B cell (primary cell): ENCODE measurements at regions not wholly inside any gene's neighbourhood (a gene's known extent, or its start where the extent isn't known, plus 50 kb on each side); places are given as distances from the start of the nearest gene placed in this dataset.
A peak's percentile ranks its signal among the peaks of the same experiment; 100 is the strongest.

ENCODE experiments used
- ATAC-seq: fragments of 200-7000 bp; cut with Tn5 transposase; one replicate; pipeline ENCODE4 v1.10.0; 2021; ENCODE audit warnings: low read depth, mild to moderate bottlenecking, moderate number of reproducible peaks, moderate library complexity
- CTCF ChIA-PET: fragments of 350-600 bp; sonication (Branson Sonifier 250); formaldehyde crosslinking; loops from one replicate; lab custom pipeline; 2021; ENCODE audit warnings: antibody characterized with exemption, inconsistent platforms; lab: Charles Lee
- POLR2A ChIA-PET: fragments of 350-600 bp; sonication (Branson Sonifier 250); formaldehyde crosslinking; loops from one replicate; lab custom pipeline; 2021; ENCODE audit warnings: antibody characterized with exemption; lab: Charles Lee
- DNase-seq: peaks from one replicate; pipeline ENCODE4 v3.0.0; 2013
- H2AFZ ChIP-seq: 2 replicates; pipeline ENCODE4 v1.6.1; 2012; ENCODE audit warnings: mild to moderate bottlenecking, low read depth, low read length; ENCODE audit not compliant: insufficient read depth, poor library complexity, severe bottlenecking
- H3K27ac ChIP-seq, 2 donors: 1 replicate in 1 of 2; 2 replicates in 1 of 2; pipeline ENCODE4 v1.5.1; 2012 to 2013; ENCODE audit warnings: low read length in 2 of 2, mild to moderate bottlenecking in 2 of 2, moderate library complexity in 1 of 2
- H3K27me3 ChIP-seq, 4 experiments: fragments of 200-600 bp in 1 of 4; sonication (generic) in 1 of 4; replicated peaks in 1 of 4; 1 replicate in 2 of 4; 2 replicates in 2 of 4; pipeline versions ENCODE4 v1.6.1 to v1.7.0; 2013 to 2016; ENCODE audit warnings: low read length in 3 of 4, mild to moderate bottlenecking in 2 of 4, mixed read lengths in 1 of 4, moderate library complexity in 1 of 4; ENCODE audit not compliant: insufficient read depth in 4 of 4, control insufficient read depth in 3 of 4; ENCODE audit errors: control extremely low read depth in 1 of 4
- H3K36me3 ChIP-seq, 2 experiments: replicated peaks in 1 of 2; 1 replicate in 1 of 2; 2 replicates in 1 of 2; pipeline versions ENCODE4 v1.6.1 to v1.7.1; 2013; ENCODE audit warnings: low read length in 1 of 2; ENCODE audit not compliant: insufficient read depth in 2 of 2, control insufficient read depth in 1 of 2; ENCODE audit errors: control extremely low read depth in 1 of 2, extremely low read depth in 1 of 2
- H3K4me1 ChIP-seq, 2 donors: fragments of 200-600 bp in 1 of 2; sonication (generic) in 1 of 2; 1 replicate in 1 of 2; 2 replicates in 1 of 2; pipeline versions ENCODE4 v1.5.1 to v1.6.1; 2013 to 2017; ENCODE audit warnings: low read length in 2 of 2; ENCODE audit not compliant: control insufficient read depth in 2 of 2, insufficient read depth in 2 of 2
- H3K4me2 ChIP-seq: replicated peaks from 2 replicates; pipeline ENCODE3; 2012; ENCODE audit warnings: mild to moderate bottlenecking, low read depth, low read length; ENCODE audit not compliant: poor library complexity, severe bottlenecking
- H3K4me3 ChIP-seq, 5 experiments: fragments of 200-600 bp in 1 of 5; sonication (generic) in 1 of 5; 1 replicate in 3 of 5; 2 replicates in 2 of 5; pipeline versions ENCODE4 v1.5.1 to v1.7.0; 2011 to 2016; ENCODE audit warnings: low read length in 4 of 5, mild to moderate bottlenecking in 4 of 5, low read depth in 2 of 5, control low read depth in 1 of 5, moderate library complexity in 1 of 5; ENCODE audit not compliant: insufficient read depth in 1 of 5; ENCODE audit errors: control extremely low read depth in 1 of 5, extremely low read depth in 1 of 5
- H3K79me2 ChIP-seq: fragments of 200-600 bp; sonication (generic); one replicate; pipeline ENCODE4 v1.6.0; 2016; ENCODE audit warnings: low read length; ENCODE audit not compliant: control insufficient read depth, insufficient read depth
- H3K9ac ChIP-seq: fragments of 200-600 bp; sonication (generic); 2 replicates; pipeline ENCODE4 v1.6.1; 2017; ENCODE audit warnings: mild to moderate bottlenecking, low read length, moderate library complexity
- H3K9me3 ChIP-seq, 3 donors: one replicate each; pipeline versions ENCODE4 v1.6.1 to v1.7.1; 2013; ENCODE audit warnings: low read length in 2 of 3; ENCODE audit not compliant: control insufficient read depth in 2 of 3, insufficient read depth in 1 of 3; ENCODE audit errors: control extremely low read depth in 1 of 3
- H4K20me1 ChIP-seq: 2 replicates; pipeline ENCODE4 v1.6.0; 2012; ENCODE audit warnings: mild to moderate bottlenecking, low read length; ENCODE audit not compliant: insufficient read depth, control insufficient read depth, poor library complexity, severe bottlenecking
- H3K27ac Mint-ChIP-seq: one replicate; pipeline ENCODE4 v1.8.0; 2021; ENCODE audit warnings: mixed read lengths
- H3K27me3 Mint-ChIP-seq: one replicate; pipeline ENCODE4 v1.8.0; 2021; ENCODE audit warnings: mixed read lengths
- H3K4me1 Mint-ChIP-seq: one replicate; pipeline ENCODE4 v1.8.0; 2021; ENCODE audit warnings: mixed read lengths
- H3K4me3 Mint-ChIP-seq: one replicate; pipeline ENCODE4 v1.8.0; 2021; ENCODE audit warnings: mixed read lengths
- H3K9me3 Mint-ChIP-seq: one replicate; pipeline ENCODE4 v1.8.0; 2022; ENCODE audit warnings: mixed read lengths; ENCODE audit not compliant: insufficient read depth
- EZH2 ChIP-seq: IDR thresholded peaks from 2 replicates; pipeline ENCODE4 v1.6.1; 2012; ENCODE audit warnings: borderline replicate concordance, low read depth, mild to moderate bottlenecking, moderate library complexity, low read length; ENCODE audit not compliant: insufficient read depth, poor library complexity, severe bottlenecking
- WGBS: methylation state at CpG from one replicate; pipeline ENCODE4 v1.1.5; 2013; ENCODE audit warnings: missing lambda C conversion rate; ENCODE audit not compliant: insufficient coverage; 5-methylcytosine and 5-hydroxymethylcytosine counted together
- intact Hi-C: fragments of 100-400 bp; cut with micrococcal nuclease; formaldehyde crosslinking; loops from one replicate; pipeline ENCODE4 v1.10.0; 2022
- TF ChIP-seq, protein P1 (sequence below): fragments of 200-600 bp; IDR thresholded peaks from one replicate; pipeline ENCODE4 v1.8.0; 2022; ENCODE audit warnings: antibody characterized with exemption, mild to moderate bottlenecking

DNA sequence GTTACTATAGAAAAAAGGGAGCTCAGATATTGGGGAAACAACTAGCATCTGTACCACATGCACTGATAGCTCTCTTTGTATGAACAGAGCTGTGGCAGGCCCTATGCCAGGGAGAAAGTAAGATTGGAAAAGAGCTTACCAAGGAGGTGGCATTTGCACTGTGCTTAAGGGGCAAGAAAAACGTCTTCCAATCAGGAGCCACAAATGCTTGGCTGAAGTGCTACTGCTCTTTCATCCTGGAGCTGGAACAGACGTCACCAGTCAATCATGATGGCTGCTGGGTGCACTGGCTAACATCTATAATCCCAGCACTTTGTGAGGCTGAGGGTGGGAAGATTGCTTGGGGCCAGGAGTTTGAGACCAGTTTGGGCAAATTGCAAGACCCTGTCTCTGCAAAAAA lies 218.5 kb downstream of the SEC14L1 start:
- Histone ChIP-seq H4K20me1 (no peaks in the 10 kb centered on the region), H3K4me2 (no peak overlapping the region), H3K27me3 (no peaks in the 10 kb centered on the region), H2AFZ (no peak overlapping the region), H3K4me1 (peaks cover 20 to 22% of the 10 kb centered on the region in 2 donors), H3K9me3 (peaks cover 0 to 11% (median 0%) of the 10 kb centered on the region in 3 donors), H3K4me3 (no peak overlapping the region), H3K27ac (no peak overlapping the region), H3K36me3 (no peaks in the 10 kb centered on the region), H3K79me2 (peaks cover 4% of the 10 kb centered on the region), H3K9ac (no peak overlapping the region)
- Mint-ChIP-seq H3K4me3 (no peak overlapping the region), H3K27me3 (peaks cover 4% of the 10 kb centered on the region), H3K4me1 (peaks cover 19% of the 10 kb centered on the region), H3K9me3 (no peaks in the 10 kb centered on the region), H3K27ac (no peak overlapping the region)
- DNase-seq (no peak), ATAC-seq (no peak)
- ChIA-PET CTCF (interaction anchor here (0.6 to 2.6 kb wide), 4 partner anchors 11 to 135 kb away, joined by 3 to 6 read pairs (median 4); no protein-coding TSS in a partner anchor), POLR2A (no interaction called here)
- whole genome bisulfite sequencing = 72% methylated on average over 2 of the region's 2 CpGs
- TF ChIP-seq, protein P1, sequence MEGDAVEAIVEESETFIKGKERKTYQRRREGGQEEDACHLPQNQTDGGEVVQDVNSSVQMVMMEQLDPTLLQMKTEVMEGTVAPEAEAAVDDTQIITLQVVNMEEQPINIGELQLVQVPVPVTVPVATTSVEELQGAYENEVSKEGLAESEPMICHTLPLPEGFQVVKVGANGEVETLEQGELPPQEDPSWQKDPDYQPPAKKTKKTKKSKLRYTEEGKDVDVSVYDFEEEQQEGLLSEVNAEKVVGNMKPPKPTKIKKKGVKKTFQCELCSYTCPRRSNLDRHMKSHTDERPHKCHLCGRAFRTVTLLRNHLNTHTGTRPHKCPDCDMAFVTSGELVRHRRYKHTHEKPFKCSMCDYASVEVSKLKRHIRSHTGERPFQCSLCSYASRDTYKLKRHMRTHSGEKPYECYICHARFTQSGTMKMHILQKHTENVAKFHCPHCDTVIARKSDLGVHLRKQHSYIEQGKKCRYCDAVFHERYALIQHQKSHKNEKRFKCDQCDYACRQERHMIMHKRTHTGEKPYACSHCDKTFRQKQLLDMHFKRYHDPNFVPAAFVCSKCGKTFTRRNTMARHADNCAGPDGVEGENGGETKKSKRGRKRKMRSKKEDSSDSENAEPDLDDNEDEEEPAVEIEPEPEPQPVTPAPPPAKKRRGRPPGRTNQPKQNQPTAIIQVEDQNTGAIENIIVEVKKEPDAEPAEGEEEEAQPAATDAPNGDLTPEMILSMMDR = no peak
- TF ChIP-seq EZH2 = no peak
- intact Hi-C loops = no loop called here

DNA sequence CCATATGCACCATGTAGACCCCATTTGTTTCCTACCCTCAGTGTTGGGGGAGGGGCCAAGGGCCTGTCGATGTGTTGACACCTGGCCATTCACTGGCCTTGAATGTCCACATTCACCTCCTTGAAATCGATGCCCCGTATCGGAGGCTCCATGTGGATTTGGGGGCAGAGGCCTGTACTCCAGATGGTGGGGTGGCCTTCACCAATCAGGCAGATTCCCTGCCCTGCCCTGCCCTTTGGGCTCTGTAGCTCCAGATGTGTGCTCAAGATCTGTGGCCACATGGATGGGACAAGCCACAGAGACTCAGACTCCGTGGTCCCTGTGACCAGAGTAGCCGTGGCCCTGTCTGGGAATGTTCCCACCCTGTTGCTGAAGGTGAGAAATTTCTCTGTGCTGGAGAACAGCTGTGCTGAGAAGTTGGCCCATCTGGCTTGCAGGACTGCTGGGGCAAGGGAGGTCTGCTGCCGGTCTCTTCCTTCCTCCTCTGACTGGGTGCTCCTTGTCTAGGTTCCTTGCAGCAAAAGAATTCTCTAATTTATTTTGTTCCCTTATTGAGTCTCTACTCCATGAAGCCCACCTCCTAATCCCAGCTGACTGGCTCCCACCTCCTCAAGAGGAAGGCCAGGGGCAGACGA lies 221.3 kb downstream of the SEC14L1 start:
- intact Hi-C loops = no loop called here
- no peak for ATAC-seq
- 68% methylated on average over 8 of the region's 8 CpGs for WGBS
- TF ChIP-seq, protein P1 = no peak
- TF ChIP-seq EZH2 = no peak
- H3K9ac ChIP-seq = no peak overlapping the region
- peak overlapping the region; percentile 40 for H3K4me2 ChIP-seq
- H3K9me3 Mint-ChIP-seq = no peaks in the 10 kb centered on the region
- H3K4me1 ChIP-seq = peaks cover 35 to 47% of the 10 kb centered on the region in 2 donors
- peaks cover 0 to 3% (median 0%) of the 10 kb centered on the region in 3 donors for H3K9me3 ChIP-seq
- H3K27me3 ChIP-seq = no peaks in the 10 kb centered on the region
- ChIA-PET CTCF (no interaction called here), POLR2A (interaction anchor here (1.0 kb wide), 1 partner anchor 83 kb away, joined by 4 read pairs; no protein-coding TSS in a partner anchor)
- no peaks in the 10 kb centered on the region for H3K36me3 ChIP-seq
- peaks cover 13% of the 10 kb centered on the region for H3K79me2 ChIP-seq
- H3K27me3 Mint-ChIP-seq = peaks cover 4% of the 10 kb centered on the region
- peak overlapping the region; percentile 18 for H2AFZ ChIP-seq
- no peak for DNase-seq
- H3K4me3 ChIP-seq = no peak overlapping the region
- H3K27ac ChIP-seq = no peak overlapping the region
- H3K27ac Mint-ChIP-seq = no peak overlapping the region
- H4K20me1 ChIP-seq = no peaks in the 10 kb centered on the region
- no peak overlapping the region for H3K4me3 Mint-ChIP-seq
- H3K4me1 Mint-ChIP-seq = peaks cover 42% of the 10 kb centered on the region
